Uterus (tissue), 3 donors: ENCODE measurements at regions not wholly inside any gene's neighbourhood (a gene's known extent, or its start where the extent isn't known, plus 50 kb on each side); places are given as distances from the start of the nearest gene placed in this dataset.

ENCODE experiments used
- DNase-seq, 2 donors: peaks; one replicate each; pipeline ENCODE4 v3.0.0-alpha.2; 2019 to 2020
- H3K27ac ChIP-seq, 2 donors: fragments of 200-600 bp; sonication (generic); 1 replicate in 1 of 2; 2 replicates in 1 of 2; pipeline ENCODE4 v1.5.1; 2016 to 2018
- H3K27me3 ChIP-seq, 2 donors: fragments of 200-600 bp; sonication (generic); one replicate each; pipeline ENCODE4 v1.5.1; 2018 to 2019; ENCODE audit warnings: control low read depth in 1 of 2
- H3K36me3 ChIP-seq, 2 donors: fragments of 200-600 bp; sonication (generic); one replicate each; pipeline ENCODE4 v1.5.1; 2019; ENCODE audit warnings: control low read depth in 1 of 2
- H3K4me1 ChIP-seq, 2 donors: fragments of 200-600 bp; sonication (generic); one replicate each; pipeline ENCODE4 v1.5.1; 2018 to 2019; ENCODE audit warnings: control low read depth in 1 of 2
- H3K4me3 ChIP-seq, 2 donors: fragments of 200-600 bp; sonication (generic); 1 replicate in 1 of 2; 2 replicates in 1 of 2; pipeline ENCODE4 v1.5.1; 2018 to 2019; ENCODE audit warnings: mild to moderate bottlenecking in 1 of 2
- H3K9me3 ChIP-seq, 2 donors: fragments of 200-600 bp; sonication (generic); one replicate each; pipeline ENCODE4 v1.5.1; 2019; ENCODE audit warnings: control low read depth in 1 of 2
- CTCF ChIP-seq, 4 experiments: fragments of 200-600 bp in 2 of 4; fragments of 450-650 bp in 2 of 4; sonication (generic) in 2 of 4; IDR thresholded peaks; one replicate each; pipeline ENCODE4 v1.5.1; 2016 to 2019; ENCODE audit warnings: antibody characterized with exemption in 4 of 4, mild to moderate bottlenecking in 2 of 4, moderate library complexity in 1 of 4
- POLR2A ChIP-seq, 2 donors: fragments of 450-650 bp; IDR thresholded peaks; one replicate each; pipeline ENCODE4 v1.6.1; 2016; ENCODE audit warnings: antibody characterized with exemption in 2 of 2, mild to moderate bottlenecking in 1 of 2, moderate library complexity in 1 of 2
- intact Hi-C: fragments of 100-400 bp; cut with DNase I; formaldehyde crosslinking; loops from one replicate; pipeline ENCODE4 v1.15.1; 2023; ENCODE audit warnings: low total_unique reads
- donor health status: DM: yes; HTN: yes; CAD: no.

GRCh38 chr13:40181203-40181845 is 485.1 kb downstream of the FOXO1 start:
- Histone ChIP-seq H3K36me3 (no peaks in the 10 kb centered on the region), H3K4me1 (no peaks in the 10 kb centered on the region), H3K4me3 (no peak overlapping the region), H3K27ac (no peak overlapping the region), H3K9me3 (no peaks in the 10 kb centered on the region), H3K27me3 (no peaks in the 10 kb centered on the region)
- TF ChIP-seq POLR2A (IDR thresholded peaks at IDR 0.05) (no peak), CTCF (IDR thresholded peaks at IDR 0.05) (no peak)
- intact Hi-C loops, result no loop called here
- no peak for DNase-seq

GRCh38 chr13:40182591-40182990 is 483.9 kb downstream of the FOXO1 start:
- TF ChIP-seq POLR2A (IDR thresholded peaks at IDR 0.05) (no peak), CTCF (IDR thresholded peaks at IDR 0.05) (no peak)
- intact Hi-C loops, result no loop called here

GRCh38 chr13:40185414-40185813 is 481.0 kb downstream of the FOXO1 start:
- Histone ChIP-seq H3K4me1 (peaks cover 0 to 12% of the 10 kb centered on the region in 2 donors), H3K27ac (no peak overlapping the region), H3K27me3 (no peaks in the 10 kb centered on the region), H3K36me3 (no peaks in the 10 kb centered on the region), H3K4me3 (no peak overlapping the region), H3K9me3 (no peaks in the 10 kb centered on the region)
- TF ChIP-seq CTCF (IDR thresholded peaks at IDR 0.05) (no peak), POLR2A (IDR thresholded peaks at IDR 0.05) (no peak)
- intact Hi-C loops, result no loop called here
- DNase-seq, result no peak

More at GRCh38 chr13:40182591-40182990, 483.9 kb downstream of the FOXO1 start:
- no peak for DNase-seq
- Histone ChIP-seq H3K4me3 (no peak overlapping the region), H3K4me1 (no peaks in the 10 kb centered on the region), H3K27ac (no peak overlapping the region), H3K9me3 (no peaks in the 10 kb centered on the region), H3K27me3 (no peaks in the 10 kb centered on the region), H3K36me3 (no peaks in the 10 kb centered on the region)

GRCh38 chr13:40186041-40186440 is 480.4 kb downstream of the FOXO1 start:
- intact Hi-C loops, result no loop called here
- TF ChIP-seq CTCF (IDR thresholded peaks at IDR 0.05), result no peak
- TF ChIP-seq POLR2A (IDR thresholded peaks at IDR 0.05), result no peak
- H3K27ac ChIP-seq, result no peak overlapping the region

GRCh38 chr13:40186626-40187323 is 479.7 kb downstream of the FOXO1 start:
- H3K27me3 ChIP-seq, result no peaks in the 10 kb centered on the region
- no peaks in the 10 kb centered on the region for H3K36me3 ChIP-seq
- intact Hi-C loops, result no loop called here
- TF ChIP-seq POLR2A (IDR thresholded peaks at IDR 0.05) (no peak), CTCF (IDR thresholded peaks at IDR 0.05) (no peak)
- H3K4me1 ChIP-seq, result peaks cover 5 to 12% of the 10 kb centered on the region in 2 donors
- H3K9me3 ChIP-seq, result no peaks in the 10 kb centered on the region
- H3K4me3 ChIP-seq, result no peak overlapping the region
- no peak for DNase-seq
- no peak overlapping the region for H3K27ac ChIP-seq

More at GRCh38 chr13:40186041-40186440, 480.4 kb downstream of the FOXO1 start:
- no peaks in the 10 kb centered on the region for H3K36me3 ChIP-seq
- H3K27me3 ChIP-seq, result no peaks in the 10 kb centered on the region
- no peak for DNase-seq
- H3K9me3 ChIP-seq, result no peaks in the 10 kb centered on the region
- no peak overlapping the region for H3K4me3 ChIP-seq
- H3K4me1 ChIP-seq, result peaks cover 0 to 12% of the 10 kb centered on the region in 2 donors
